GM18499 (cell line): ENCODE measurements at regions not wholly inside any gene's neighbourhood (a gene's known extent, or its start where the extent isn't known, plus 50 kb on each side); places are given as distances from the start of the nearest gene placed in this dataset.
"Not testable (repeated sequence)": the region's sequence is repeated elsewhere in the genome, so short reads cannot be mapped to it uniquely, and the experiment has no call there.

Experiments
- ATAC-seq: cut with Tn5 transposase; IDR thresholded peaks from one replicate; pipeline ENCODE4 v1.9.1; 2021; ENCODE audit warnings: moderate number of reproducible peaks; ENCODE audit not compliant: insufficient read depth, unreplicated experiment

DNA sequence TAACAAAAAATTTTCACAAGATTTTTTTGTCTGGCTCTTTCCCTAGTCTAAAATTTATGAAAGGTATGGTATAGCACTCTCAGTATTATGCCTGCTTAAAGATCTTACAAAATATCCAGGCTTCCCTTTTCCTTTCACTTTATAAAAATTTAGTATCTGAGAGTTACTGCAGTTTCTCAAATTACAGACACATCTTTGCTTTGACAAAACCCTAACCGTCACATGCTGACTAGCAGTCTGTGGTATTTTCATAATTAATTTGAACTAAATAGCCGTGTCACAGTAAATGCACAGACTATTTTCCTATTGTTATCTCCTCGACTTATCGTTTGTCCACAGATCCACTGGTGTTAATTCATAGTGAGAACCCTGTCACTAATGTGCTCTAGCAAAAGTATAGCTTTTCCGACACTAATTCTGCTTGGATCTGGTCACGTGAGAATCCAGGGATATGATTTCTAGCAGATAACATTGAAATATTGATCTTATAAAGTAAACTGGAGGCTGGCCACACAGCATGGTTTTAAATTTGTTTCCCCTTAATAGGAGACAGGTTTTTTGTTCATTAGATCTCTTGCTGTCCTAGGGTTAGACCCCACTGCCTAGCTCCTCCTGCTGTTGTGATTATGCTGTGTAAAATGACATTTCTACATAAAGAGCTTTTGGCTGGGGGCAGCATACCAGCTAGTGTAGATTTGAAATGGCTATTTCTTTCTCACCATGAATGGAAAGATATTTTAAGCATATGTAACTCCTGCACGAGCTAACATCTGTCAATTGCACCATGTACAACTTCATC is 340.6 kb upstream of the SASH1 start:
- ATAC-seq, result no peak

GRCh38 chr6:148004651-148005050 is 338.0 kb upstream of the SASH1 start:
- no peak for ATAC-seq

DNA sequence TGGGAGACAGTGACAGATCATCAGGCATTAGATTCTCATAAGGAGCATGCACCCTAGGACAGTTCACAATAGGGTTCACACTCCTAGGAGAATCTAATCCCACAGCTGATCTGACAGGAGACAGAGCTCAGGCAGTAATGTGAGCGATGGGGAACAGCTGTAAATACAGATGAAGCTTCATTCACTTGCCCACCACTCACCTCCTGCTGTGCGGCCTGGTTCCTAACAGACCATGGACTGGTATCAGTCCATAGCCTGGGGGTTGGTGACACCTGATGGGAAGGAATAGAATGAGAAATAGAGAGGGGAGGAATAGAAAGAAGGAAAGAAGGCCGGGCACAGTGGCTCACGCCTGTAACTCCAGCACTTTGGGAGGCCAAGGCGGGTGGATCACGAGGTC is 336.8 kb upstream of the SASH1 start:
- no peak for ATAC-seq

- ATAC-seq, result not testable (repeated sequence)
Measured at GRCh38 chr6:148010516-148010915, 332.1 kb upstream of the SASH1 start.

- ATAC-seq, result no peak
Measured at GRCh38 chr6:148016013-148016412, 326.6 kb upstream of the SASH1 start.

DNA sequence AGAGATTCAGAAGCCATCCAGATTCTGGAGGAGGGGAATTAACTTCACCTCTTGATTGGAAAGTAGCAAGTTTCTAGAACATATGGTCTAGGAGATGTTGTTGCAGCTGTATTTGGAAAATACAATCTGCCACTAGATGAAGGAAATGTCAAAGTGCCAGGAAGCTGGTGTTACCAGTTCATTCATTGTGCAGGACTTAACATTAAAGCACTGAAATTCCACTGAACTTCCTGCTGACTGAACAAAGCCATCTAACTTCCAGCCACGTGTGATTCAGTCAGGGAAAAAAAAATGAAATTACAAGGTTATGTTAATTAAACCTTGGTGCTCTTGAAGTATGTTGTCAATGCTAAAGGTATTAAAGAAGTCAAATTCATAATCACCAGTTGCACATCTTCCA is 321.5 kb upstream of the SASH1 start:
- ATAC-seq, result no peak

DNA sequence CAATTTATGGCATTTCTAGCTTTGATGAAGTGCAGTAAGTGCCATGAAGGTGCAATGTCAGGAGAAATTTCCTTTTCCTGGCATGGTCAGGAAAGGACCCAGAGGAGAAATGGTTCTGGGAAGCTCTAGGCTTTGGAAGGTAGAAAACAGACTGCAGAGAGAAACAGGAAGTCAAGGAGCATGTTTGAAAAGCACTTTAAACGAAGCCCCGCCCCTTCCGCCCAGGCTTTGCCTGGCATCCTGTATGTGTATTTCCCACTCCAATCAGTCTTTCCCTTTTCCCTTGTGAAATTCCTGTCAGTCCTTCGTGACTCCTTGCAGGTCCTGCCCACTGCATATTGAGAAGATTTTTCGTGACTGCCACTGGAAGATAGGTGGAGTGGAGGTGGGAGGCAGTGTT is 320.9 kb upstream of the SASH1 start:
- no peak for ATAC-seq

DNA sequence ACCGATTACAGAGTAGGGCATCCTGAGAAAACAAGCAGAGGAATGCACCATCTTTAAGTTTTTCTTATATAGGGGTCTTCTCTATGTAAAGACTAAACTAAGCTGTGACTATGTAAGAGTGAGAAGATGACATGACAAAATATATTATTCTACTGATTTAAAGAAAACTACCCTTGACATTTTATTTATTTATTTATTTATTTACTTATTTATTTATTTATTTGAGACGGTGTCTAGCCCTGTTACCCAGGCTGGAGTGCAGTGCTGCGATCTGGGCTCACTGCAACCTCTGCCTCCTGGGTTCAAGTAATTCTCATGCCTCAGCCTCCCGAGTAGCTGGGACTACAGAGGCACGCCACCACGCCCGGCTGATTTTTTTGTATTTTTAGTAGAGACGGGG is 320.4 kb upstream of the SASH1 start:
- not testable (repeated sequence) for ATAC-seq

DNA sequence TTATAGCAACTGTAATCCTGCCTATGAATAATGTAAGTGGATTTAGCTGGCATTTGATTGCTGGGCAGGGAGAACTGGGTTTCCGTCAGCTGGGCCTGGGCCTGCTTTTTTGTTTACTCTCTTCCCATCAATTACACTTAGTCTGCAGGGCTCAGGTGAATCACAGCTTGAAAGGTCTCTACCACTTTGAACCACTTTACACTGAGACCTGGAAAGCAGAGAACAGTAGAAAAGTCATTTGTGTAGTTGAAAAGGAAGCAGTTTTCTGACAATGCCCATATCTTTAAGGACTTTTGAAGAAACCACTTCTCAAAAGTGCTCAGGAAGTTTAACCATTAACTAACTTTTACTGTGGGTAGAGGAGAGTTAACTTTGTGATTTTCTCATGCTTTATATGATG is 315.4 kb upstream of the SASH1 start:
- no peak for ATAC-seq

GRCh38 chr6:148035806-148036390 is 306.7 kb upstream of the SASH1 start:
- no peak for ATAC-seq

DNA sequence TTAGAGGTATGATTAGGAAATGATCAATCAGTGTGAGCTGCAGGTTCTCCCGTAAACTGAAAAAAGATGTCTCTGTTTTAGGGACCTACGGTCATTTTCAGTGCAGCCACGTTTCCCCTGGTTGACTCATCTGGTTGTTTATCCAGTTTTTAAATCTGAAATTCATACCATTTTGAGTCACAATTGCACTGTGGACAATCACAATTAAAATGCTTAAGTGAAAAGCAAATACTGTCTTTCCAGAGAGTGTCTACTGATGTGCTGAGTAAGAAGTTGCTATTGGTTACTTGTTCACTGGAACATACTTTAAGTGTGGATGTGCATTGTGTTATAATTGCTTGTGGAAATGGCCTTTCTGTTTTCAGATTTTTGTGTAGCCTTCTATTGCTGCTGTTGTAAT is 305.1 kb upstream of the SASH1 start:
- ATAC-seq, result no peak

GRCh38 chr6:148041546-148041945 is 301.1 kb upstream of the SASH1 start:
- ATAC-seq, result no peak

- ATAC-seq, result no peak
Measured at GRCh38 chr6:148042536-148042935, 300.1 kb upstream of the SASH1 start.

DNA sequence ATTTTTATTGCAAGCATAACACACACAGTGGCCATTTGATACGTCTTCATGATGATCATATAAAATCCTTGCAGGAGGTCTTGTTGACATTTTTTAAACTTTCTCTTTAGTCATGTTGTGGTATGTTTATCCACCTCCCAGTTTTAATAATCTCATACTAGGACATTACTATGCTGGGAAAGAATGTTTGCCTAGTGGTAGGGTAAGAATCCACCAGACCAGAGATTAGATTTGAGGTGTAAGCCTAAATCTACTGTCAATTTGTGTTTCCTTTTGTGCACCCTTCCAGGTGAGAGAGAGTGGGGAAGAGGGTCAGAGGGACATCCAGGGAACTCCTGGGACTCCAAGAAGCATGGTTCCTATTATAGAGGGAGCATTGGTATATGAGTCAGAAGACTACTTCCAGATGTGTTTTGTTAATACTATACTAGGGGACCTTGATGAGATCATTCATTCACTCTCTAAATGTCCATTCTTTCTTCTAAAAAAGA is 298.3 kb upstream of the SASH1 start:
- ATAC-seq, result no peak

- ATAC-seq, result no peak
Measured at GRCh38 chr6:148044921-148045320, 297.7 kb upstream of the SASH1 start.

GRCh38 chr6:148053209-148053608 is 289.4 kb upstream of the SASH1 start:
- ATAC-seq, result no peak

DNA sequence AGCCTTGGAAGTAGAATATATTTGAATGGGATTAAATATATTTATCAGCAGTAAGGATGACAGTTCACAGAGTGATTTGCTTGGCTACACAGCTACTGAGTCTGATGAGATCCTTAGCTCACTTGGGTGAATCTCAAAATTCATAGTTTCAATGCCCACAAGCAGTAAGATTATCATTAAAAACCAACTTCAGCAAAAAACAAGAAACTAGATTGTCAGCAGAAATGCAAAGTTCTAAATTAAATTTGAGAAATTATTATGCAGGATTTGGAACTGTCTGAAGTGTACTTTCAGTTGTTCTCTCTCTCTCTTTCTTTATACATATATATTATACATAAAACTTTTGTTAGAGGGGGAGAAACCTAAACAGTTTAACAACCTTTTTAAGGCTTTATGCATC is 288.8 kb upstream of the SASH1 start:
- no peak for ATAC-seq

DNA sequence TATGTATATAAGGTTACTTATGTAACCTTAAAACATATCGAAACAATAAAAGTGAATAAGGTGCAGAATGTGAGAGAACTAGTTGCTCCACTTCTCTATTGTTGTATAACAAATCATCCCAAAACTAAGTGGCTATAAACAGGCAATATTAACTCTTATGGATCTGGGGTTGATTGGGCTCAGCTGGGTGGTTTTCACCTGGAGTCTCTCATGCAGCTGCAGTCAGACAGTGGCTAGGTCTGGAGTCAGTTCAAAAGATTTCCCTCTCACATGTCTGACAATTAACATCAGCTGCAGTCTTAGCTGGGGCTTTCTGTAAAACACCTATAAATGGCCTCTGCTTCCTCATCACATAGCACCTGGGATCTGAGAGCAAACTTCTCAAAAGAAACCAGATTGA is 288.4 kb upstream of the SASH1 start:
- no peak for ATAC-seq

- no peak for ATAC-seq
Measured at GRCh38 chr6:148055419-148055818, 287.2 kb upstream of the SASH1 start.

GRCh38 chr6:148059869-148060268 is 282.8 kb upstream of the SASH1 start:
- ATAC-seq, result no peak

DNA sequence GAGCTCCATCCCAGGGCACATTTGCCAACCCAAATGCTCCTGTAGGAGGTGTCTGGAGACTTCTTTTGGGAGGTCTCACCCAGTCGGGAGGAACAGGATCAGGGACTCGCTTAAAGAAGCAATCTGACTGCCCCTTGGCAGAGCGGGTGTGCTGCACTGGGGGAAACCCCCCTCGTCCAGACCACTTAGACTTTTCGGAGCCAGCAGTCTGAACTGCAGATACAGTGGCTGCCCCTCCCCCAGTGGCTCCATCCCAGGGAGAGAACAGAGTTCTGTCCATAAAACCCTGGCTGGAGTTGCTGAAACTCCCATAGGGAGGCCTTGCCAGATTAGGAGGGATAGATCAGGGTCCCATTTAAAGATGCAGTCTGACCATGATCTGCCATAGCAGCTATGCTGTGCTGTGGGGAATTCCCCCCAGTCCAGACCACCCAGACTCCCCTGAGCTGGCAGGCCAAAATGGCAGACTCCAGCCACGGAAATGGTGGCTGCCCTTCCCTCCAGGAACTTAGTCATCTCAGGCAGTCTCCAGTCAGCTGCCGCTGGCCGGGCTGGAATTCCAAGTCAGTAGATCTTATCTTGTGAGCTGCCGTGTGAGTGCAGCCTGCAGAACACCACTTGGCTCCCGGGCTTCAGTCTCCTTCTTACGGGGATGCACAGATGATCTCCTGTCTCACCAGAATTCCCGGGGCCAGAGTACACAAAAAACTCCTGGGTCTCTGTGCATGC is 278.1 kb upstream of the SASH1 start:
- no peak for ATAC-seq
